OCI-LY7 (cell line): ENCODE measurements at regions not wholly inside any gene's neighbourhood (a gene's known extent, or its start where the extent isn't known, plus 50 kb on each side); places are given as distances from the start of the nearest gene placed in this dataset.

Experiments
- EZH2phosphoT487 ChIP-seq: fragments of 200-600 bp; sonication (generic); IDR thresholded peaks from 2 replicates; pipeline ENCODE4 v1.6.1; 2018; ENCODE audit warnings: low read depth, borderline replicate concordance, mild to moderate bottlenecking, mixed run types, antibody characterized with exemption, low read length, moderate library complexity, mixed read lengths
- TF ChIP-seq, protein P1 (sequence below): fragments of 200-600 bp; sonication (generic); conservative IDR thresholded peaks from 2 replicates; pipeline ENCODE4 v1.5.1; 2014; ENCODE audit warnings: mild to moderate bottlenecking, antibody characterized with exemption, low read length, moderate library complexity, mixed read lengths

DNA sequence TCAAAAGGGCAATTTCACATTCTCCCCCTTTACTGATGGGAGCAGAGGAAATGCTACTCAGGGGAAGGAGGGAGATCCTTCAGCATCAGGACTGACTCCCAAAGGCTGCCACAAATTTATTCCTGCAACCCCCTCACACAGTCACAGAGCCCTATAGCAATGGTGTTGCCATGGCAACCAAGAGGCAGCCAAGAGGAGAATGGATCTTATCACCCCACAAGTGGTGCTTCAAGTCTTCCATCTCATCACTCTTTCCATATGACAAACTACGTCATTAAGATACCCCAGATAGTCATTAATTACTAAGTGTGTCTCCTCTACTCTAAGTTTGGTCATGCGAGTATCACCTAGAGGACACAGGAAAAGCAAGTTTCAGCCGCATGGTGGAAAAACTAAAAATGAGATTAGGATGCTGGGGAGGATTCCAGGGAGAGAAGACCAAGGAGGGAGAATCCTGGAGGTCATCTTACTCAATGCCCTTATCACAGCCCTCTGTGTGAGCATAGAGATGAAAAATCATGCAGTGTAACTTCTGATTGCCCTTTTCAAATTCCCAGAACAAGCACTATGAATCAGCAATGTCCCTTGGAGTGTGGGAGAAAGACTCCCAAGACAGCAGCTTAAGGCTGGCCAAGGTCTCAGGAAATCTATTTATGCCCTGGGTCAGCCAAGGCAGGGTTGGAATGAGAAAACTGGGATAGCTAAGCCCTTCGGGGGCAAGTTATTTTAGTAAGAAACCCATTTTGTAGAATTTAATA, 885.7 kb upstream of the KLHL29 start:
- TF ChIP-seq, protein P1, sequence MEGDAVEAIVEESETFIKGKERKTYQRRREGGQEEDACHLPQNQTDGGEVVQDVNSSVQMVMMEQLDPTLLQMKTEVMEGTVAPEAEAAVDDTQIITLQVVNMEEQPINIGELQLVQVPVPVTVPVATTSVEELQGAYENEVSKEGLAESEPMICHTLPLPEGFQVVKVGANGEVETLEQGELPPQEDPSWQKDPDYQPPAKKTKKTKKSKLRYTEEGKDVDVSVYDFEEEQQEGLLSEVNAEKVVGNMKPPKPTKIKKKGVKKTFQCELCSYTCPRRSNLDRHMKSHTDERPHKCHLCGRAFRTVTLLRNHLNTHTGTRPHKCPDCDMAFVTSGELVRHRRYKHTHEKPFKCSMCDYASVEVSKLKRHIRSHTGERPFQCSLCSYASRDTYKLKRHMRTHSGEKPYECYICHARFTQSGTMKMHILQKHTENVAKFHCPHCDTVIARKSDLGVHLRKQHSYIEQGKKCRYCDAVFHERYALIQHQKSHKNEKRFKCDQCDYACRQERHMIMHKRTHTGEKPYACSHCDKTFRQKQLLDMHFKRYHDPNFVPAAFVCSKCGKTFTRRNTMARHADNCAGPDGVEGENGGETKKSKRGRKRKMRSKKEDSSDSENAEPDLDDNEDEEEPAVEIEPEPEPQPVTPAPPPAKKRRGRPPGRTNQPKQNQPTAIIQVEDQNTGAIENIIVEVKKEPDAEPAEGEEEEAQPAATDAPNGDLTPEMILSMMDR: no peak
- no peak for TF ChIP-seq EZH2phosphoT487
